ENCODE measurements at regions not wholly inside any gene's neighbourhood (a gene's known extent, or its start where the extent isn't known, plus 50 kb on each side); places are given as distances from the start of the nearest gene placed in this dataset.
"Not testable (repeated sequence)": the region's sequence is repeated elsewhere in the genome, so short reads cannot be mapped to it uniquely, and the experiment has no call there.

DNA sequence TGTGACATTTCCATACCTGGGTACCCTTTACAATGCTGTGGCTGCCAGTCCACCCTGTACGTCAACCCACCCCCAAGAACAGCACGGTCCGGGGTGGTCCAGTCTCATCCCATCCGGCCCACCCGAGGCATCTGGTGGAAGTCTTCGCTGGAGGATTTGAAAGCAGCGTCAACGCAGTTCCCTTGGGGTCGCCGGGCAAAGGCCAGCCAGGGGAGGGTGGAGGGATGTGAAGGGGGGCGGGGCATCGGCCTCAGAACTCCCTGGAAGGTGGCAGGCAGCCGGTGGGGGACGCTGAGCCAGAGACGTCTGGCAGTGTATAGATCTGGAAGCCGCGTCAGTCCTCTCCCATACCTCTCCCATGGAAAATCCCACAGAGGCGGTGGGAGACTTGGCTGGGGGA, 1944.0 kb upstream of the DEFB115 start:
- TF ChIP-seq, protein P1, sequence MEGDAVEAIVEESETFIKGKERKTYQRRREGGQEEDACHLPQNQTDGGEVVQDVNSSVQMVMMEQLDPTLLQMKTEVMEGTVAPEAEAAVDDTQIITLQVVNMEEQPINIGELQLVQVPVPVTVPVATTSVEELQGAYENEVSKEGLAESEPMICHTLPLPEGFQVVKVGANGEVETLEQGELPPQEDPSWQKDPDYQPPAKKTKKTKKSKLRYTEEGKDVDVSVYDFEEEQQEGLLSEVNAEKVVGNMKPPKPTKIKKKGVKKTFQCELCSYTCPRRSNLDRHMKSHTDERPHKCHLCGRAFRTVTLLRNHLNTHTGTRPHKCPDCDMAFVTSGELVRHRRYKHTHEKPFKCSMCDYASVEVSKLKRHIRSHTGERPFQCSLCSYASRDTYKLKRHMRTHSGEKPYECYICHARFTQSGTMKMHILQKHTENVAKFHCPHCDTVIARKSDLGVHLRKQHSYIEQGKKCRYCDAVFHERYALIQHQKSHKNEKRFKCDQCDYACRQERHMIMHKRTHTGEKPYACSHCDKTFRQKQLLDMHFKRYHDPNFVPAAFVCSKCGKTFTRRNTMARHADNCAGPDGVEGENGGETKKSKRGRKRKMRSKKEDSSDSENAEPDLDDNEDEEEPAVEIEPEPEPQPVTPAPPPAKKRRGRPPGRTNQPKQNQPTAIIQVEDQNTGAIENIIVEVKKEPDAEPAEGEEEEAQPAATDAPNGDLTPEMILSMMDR (IDR thresholded peaks at IDR 0.05; ENCODE audit: low read depth, low read length): no peak
- Histone ChIP-seq H3K36me3 (no peaks in the 10 kb centered on the region), H3K9me3 (no peaks in the 10 kb centered on the region)

DNA sequence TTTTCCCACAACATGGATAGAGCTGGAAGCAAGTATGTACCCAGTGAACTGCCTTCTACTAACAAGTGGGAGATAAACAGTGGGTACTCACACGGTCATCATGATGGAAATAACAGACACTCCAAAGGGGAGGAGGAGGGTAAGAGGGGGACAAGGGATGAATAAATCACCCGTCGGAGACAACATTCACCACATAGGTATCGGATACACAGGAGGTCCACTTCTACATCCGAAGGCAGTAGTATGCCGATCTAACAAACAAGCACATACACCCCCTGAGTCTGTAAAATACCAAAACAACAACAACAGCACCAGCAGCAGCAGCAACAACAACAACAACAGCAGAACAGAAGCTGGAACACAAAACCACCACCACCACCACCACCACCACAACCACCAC, 1943.2 kb upstream of the DEFB115 start:
- H3K27me3 ChIP-seq: no peaks in the 10 kb centered on the region
- TF ChIP-seq, protein P1 (IDR thresholded peaks at IDR 0.05; ENCODE audit: low read depth, low read length): no peak

More for the DNA sequence above, 1944.0 kb upstream of the DEFB115 start:
- H3K4me3 ChIP-seq (ENCODE audit: low read depth, low read length): no peak overlapping the region
- no peak for DNase-seq
- no peaks in the 10 kb centered on the region for H3K4me1 ChIP-seq
- no peaks in the 10 kb centered on the region for H3K27me3 ChIP-seq

DNA sequence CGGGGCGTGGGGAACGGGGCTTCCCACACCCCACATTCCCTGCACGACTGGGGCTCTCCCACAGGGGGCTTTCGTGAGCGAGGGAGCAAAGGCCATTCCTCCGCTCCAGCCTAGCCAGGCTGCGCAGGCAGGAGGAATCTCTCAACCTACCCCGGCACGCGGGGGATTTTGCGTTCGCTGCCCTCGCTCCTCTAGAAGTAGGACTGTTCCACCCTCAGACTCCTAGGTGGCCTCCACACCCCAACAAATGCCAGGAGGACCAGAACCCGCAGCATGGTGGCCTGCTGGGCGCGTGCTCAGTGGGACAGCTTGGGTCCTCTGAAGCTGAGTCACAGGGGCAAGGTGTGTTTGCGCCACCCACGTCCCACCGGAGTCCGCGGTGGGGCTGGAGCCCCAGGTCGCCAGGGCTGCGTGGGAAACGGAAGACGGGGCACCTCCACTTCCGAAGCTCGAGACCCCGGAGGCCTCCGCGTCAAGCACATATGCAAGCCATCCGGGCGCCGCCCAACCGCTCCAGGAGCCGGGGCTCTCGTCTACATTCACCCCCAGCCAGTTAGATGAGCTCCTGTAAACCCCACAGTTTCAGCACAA, 1938.5 kb upstream of the DEFB115 start:
- Histone ChIP-seq H3K36me3 (no peaks in the 10 kb centered on the region), H3K4me3 (ENCODE audit: low read depth, low read length) (no peak overlapping the region), H3K9me3 (no peaks in the 10 kb centered on the region), H3K4me1 (no peaks in the 10 kb centered on the region), H3K27me3 (no peaks in the 10 kb centered on the region)
- no peak for DNase-seq
- TF ChIP-seq, protein P1 (IDR thresholded peaks at IDR 0.05; ENCODE audit: low read depth, low read length): no peak

More for the DNA sequence above, 1943.2 kb upstream of the DEFB115 start:
- H3K9me3 ChIP-seq: no peaks in the 10 kb centered on the region
- H3K36me3 ChIP-seq: no peaks in the 10 kb centered on the region
- no peak for DNase-seq
- H3K4me3 ChIP-seq (ENCODE audit: low read depth, low read length): no peak overlapping the region
- no peaks in the 10 kb centered on the region for H3K4me1 ChIP-seq

DNA sequence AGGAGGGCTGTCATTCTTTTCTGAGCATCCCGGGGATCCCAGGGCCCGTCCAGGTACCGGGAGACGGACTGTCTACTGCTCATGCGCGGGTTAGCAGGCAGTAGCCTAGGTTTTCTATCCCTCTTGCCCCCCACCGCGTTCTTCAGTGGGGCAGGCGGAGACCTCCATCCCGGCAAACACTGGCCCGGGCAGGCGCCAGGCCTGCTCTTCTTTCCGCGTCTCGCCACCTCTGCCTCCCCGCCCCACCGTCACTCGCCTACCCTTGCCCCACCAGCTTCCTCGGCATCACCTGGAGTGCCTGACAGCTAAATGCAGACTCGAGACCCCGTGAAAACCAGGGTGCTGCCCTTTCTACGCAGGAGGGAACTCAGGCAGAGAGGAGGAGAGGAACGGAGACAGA, 1937.7 kb upstream of the DEFB115 start:
- Histone ChIP-seq H3K4me1 (no peaks in the 10 kb centered on the region), H3K9me3 (no peaks in the 10 kb centered on the region), H3K27me3 (no peaks in the 10 kb centered on the region), H3K4me3 (ENCODE audit: low read depth, low read length) (no peak overlapping the region), H3K36me3 (no peaks in the 10 kb centered on the region)
- no peak for DNase-seq
- TF ChIP-seq, protein P1 (IDR thresholded peaks at IDR 0.05; ENCODE audit: low read depth, low read length): no peak

DNA sequence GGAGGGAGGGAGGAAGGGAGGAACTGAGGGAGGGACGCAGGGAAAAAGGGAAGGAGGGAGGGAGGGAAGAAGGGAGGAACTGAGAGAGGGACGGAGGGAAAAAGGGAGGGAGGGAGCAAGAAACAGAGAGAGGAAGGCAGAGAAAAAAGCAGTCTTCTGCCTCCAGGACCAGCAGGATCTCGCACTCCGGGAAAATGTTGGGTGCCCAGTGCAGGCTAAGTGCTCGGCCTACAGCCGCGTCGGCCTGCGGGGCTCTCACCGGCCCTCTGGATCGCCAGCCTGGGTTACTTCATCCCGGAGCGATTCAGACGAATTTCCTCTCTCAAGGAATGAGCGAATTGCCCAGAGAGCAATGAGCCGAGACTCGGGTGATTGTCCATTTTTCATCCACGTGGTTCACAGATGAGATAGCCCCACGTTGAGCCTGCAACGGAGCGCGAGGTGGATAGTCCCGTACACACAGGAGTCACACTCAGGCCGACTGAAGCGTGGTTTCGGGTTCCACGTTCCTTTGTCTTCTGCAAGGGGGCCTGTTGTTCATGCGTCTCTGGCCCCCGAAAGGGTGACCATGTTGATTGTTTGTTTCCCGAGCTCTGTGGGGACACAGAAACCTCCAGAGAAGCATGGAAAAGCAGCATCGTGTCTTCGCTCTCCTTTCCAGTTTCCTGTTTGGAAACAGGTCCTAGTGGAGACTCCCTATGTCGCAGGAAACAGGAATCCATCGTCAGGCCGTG, 1937.1 kb upstream of the DEFB115 start:
- H3K9me3 ChIP-seq, H3K36me3 ChIP-seq: not testable (repeated sequence)

DNA sequence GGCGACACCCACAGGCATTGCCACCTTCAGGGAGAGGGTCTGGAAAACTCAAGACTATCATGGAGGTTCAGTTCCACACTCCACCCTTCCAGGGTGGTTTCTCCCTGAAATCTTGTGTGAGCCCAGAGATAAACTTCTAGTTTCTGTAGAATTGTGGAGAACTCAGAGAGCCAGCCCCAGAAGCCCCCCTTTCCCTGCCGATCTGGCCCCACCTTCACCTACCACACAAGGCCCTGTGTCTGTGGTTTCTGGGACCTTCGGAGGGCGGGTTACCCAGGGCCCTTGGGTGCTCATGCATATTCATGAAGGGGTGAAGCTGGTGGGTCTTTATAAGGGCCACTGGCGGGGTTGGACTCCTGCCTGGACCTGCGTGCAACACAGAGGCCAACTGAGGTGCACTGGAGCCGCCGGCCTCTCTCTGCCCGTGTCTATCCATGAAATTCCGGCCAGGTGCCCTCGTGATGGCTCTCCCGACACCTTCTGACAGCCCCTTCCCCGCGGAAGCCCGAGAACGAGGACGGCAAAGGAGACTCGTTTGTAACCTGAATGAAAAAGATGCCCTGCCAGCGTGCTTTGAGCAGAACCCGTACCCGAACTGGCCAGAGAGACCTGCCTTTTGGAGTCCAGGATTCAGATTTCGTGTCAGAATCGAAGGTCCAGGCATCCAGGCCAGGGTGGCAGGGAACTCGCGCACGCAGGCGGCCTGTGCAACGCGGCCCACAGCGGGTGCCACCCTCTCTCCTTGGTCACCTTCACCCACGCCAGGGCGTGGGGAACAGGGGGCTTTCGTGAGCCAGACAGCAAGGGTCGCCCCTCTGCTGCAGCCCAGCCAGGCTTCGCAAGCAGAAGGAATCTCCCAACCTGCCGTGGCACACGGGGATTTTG, 1933.6 kb upstream of the DEFB115 start:
- H3K9me3 ChIP-seq, H3K27me3 ChIP-seq, DNase-seq: not testable (repeated sequence)

More for the DNA sequence above, 1937.1 kb upstream of the DEFB115 start:
- H3K4me1 ChIP-seq; H3K4me3 ChIP-seq (ENCODE audit: low read depth, low read length); DNase-seq; H3K27me3 ChIP-seq: not testable (repeated sequence)

DNA sequence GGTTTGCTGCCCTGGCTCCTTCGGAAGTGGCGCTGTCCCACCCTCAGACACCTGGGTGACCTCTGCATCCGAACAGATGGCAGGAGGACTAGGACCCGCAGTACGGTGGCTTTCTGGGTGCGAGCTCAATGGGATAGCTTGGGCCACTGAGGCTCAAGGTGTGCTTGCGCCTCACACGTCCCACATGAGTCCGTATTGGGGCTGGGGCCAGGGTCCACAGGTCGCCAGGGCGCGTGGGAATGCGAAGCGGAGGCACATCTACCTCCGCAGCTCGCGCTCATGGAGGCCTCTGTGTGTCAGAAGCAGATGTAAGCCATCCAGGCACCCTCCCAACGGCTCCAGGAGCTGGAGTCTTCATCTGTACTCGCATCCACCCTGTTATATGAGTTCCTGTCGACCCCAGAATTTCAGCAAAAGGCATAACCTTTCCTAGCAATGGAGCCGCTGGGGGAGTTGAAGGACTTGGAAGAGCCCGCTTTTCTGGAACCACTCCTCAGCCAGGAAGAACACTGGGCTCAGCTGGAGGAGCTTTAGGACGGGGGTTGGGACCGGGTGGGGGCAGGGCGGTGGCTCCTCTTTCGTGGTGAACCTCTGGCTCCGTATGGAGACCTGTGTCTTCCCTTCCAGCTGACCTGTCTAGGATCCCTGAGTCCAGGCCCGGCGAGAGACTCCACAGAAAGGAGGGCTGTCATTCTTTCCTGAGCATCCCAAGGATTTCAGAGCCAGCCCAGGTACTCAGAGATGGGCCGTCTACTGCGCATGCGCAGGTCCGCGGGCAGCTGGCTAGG, 1932.8 kb upstream of the DEFB115 start:
- H3K27me3 ChIP-seq; H3K4me3 ChIP-seq (ENCODE audit: low read depth, low read length); H3K9me3 ChIP-seq; H3K36me3 ChIP-seq; H3K4me1 ChIP-seq; DNase-seq: not testable (repeated sequence)

More for the DNA sequence above, 1933.6 kb upstream of the DEFB115 start:
- not testable (repeated sequence) for H3K4me3 ChIP-seq (ENCODE audit: low read depth, low read length); H3K36me3 ChIP-seq; H3K4me1 ChIP-seq
